HK-2 (cell line): ENCODE measurements at regions not wholly inside any gene's neighbourhood (a gene's known extent, or its start where the extent isn't known, plus 50 kb on each side); places are given as distances from the start of the nearest gene placed in this dataset.

Source experiments
- DNase-seq: peaks from one replicate; pipeline ENCODE4 v3.0.0-alpha.2; 2018; ENCODE audit not compliant: unreplicated experiment

DNA sequence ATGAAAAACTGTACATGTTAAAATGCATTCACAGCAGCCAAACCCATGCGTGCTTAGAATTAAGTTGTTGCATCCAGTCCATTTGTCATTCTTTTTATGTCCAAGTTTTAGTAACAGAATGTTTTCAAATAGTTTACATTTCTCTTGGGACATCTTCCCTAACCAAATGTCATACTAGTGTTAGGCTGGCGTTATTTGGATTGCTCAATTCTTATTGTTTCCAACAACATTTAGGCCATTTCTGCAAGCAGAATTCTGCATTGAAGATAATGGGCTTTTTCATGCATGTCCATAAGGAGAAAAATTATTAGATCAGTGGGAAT lies 203.0 kb downstream of the HIBADH start:
- no peak for DNase-seq

DNA sequence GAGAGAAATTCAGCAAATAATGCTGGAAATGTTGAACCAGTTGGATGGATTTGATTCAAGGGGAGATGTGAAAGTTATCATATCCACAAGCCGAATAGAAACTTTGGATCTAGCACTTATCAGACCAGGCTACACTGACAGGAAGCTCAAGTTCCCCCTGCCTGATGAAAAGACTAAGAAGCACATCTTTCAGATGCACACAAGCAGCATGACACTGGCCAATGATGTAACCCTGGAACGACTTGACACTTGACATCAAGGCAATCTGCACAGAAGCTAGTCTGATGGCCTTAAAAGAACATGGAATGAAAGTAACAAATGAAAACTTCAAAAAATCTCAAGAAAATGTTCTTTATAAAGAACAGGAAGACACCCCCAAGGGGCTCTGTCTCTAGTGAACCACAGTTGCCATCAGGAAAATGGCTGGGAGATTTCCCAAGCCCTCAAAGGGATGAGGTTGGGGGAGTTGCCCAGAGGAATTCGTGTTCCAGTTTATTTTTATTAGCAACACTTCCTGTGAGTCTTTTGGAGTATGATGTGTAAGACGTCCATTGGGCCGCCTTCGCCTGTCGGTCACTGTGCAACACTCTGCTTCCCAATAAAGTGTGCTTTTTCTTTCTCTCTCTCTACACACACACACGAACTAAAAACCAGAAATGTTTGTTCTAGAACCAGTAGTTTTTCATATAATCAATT lies 200.0 kb downstream of the HIBADH start:
- no peak for DNase-seq

DNA sequence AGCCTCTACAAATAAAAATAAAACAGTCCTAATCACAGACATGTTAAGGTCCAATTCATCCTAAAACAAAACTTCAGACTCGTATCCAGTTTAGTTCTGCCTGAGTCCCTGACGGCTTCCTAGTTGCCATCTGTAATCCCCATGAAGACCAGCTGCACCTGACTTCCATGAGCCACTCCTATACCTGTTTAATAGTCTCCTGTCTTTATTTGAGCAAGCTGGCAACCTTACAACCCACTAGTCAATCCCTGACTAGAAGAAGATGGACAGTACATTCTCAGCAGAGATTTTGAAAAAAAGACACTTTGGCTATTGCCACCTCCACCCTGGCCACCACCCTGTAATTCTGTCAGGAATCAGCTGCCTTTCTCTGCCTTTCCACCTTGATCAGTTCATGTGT lies 197.7 kb downstream of the HIBADH start:
- no peak for DNase-seq

GRCh38 chr7:27466703-27467102 lies 196.0 kb downstream of the HIBADH start:
- DNase-seq = no peak

DNA sequence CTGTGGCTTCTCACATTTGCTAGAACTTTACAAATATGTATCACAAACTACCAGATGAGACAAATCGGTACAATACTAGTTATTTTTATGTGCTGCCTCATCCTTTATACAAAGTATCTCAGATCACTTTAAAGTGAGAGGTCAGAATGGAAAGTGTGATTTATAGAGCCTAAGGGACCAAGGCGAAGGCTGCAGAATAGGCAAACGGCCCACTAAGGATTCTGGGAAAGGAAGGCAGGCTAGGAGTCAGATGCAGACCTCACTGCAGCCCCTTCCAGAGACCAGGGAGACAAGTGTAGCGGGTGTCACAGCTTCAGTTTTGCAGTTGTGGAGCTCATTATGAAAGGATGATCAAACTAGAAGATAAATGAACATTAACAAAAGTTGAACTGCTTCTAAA lies 190.6 kb downstream of the HIBADH start:
- no peak for DNase-seq
